ENCODE measurements at regions not wholly inside any gene's neighbourhood (a gene's known extent, or its start where the extent isn't known, plus 50 kb on each side); places are given as distances from the start of the nearest gene placed in this dataset.

DNA sequence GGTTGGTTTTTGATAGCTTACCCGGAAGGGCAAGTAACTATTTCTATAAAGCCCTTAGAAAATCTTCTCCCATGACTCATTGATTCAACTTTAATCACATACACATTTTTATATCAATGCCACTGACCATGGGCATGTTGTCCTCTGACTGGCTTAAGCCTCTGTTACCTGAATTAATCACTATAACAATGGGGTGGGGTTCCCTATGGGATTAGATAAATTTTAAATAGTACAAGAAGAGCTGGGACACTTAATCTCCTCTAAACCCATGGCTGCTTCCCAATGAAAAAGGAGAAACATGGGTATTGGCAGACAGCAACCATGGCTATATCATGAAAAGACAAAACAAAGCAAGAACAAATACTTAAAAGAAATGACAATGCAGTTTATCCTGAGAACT, 636.2 kb downstream of the BRINP1 start:
- no peak for DNase-seq (ENCODE audit: low read depth in 2 of 2)

DNA sequence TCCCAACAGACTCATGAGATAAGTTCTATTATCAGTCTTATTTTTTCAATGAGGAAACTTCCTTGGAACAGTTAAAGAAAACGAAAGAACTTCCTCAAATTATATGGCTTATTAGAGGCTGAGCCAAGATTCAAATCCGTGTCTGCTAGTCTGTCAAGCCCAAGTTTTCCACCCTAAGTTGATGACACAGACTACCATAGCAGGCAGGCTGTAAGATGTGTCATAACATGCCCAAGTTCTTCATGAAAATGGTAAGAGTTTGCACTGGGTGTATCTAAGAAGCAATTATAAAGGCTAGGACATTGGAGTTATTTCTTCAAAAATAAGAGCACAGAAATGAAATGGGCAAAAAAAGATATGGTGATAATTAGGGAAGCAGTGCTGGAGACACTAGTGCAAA, 634.5 kb downstream of the BRINP1 start:
- no peak for DNase-seq (ENCODE audit: low read depth in 2 of 2)

- DNase-seq (ENCODE audit: low read depth in 2 of 2) = no peak
Measured at GRCh38 chr9:118736406-118736805, 632.8 kb downstream of the BRINP1 start.

GRCh38 chr9:118751077-118751847, 618.0 kb downstream of the BRINP1 start:
- DNase-seq (ENCODE audit: low read depth in 2 of 2) = no peak

DNA sequence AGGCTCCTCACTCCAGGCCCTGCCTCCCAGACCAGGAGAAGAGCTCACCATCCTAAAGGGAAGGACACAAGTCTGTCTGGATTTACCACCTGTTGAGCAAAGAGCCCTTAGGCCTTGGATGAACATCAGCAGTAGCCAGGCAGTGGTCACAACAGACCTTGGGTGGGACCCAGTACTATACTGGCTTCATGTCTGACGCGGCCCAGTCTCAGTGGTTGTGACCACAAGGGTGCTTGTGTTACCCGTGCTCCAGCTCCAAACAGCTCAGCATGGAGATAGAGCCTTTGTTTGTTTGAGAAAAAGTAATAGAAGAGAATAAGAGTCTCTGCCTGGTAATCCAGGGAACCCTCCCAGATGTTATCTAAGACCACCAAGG, 617.4 kb downstream of the BRINP1 start:
- no peak for DNase-seq (ENCODE audit: low read depth in 2 of 2)

DNA sequence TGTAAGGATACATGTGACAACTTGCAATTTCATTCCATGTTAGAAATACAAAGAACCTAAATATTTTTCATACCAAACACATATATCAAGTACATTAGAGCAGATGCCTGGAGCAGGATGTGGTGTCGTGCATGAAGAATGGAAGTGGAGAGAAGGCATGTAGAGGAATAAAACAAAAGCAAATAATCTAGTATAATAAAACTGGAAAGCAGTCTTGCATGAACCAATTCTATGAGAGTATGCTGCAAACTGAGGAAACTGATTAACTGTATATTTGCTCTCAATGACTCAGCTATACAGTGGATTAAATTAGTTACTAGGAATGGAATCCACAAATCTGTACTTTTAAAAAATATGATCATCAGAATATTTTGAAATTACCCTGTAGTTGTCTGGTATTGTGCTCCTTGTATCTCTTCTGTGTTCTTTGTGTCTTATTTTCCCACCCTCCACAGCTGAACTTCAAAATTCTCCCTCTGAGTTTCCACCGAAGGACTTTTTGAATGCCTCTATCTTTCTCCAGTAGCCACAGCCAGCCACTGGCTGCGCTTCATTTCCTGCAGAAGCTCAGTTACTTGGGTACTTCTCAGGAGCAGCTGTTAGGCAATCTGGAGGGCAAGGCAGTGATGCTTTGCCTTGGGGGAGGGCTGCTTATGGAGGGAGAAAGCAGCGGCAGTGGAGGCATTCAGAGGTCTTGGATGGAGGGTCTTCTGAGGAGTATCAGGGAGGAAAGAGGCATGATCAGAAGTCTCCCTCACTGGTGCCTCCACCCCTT, 608.0 kb downstream of the BRINP1 start:
- no peak for DNase-seq (ENCODE audit: low read depth in 2 of 2)

DNA sequence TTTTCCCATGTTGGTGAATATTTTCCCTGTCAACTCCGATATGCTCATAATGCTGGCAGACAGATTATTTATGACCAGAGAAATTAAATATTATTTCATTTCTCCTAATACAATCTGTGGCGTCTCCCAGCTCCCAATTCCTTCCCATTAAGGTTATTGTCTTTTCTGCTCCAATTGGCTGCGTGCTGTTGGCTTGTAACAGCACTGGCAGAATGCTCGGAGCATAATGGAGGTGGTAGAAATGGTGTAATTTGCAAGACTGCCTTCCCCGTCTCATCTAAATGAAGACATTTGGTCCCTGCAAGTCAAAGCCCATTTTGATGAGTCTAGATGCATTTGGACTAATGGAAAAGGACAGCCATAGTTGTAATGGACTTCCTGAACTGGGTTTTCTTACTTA, 601.7 kb downstream of the BRINP1 start:
- DNase-seq (ENCODE audit: low read depth in 2 of 2) = no peak

- DNase-seq (ENCODE audit: low read depth in 2 of 2) = no peak
Measured at GRCh38 chr9:118782790-118783463, 586.3 kb downstream of the BRINP1 start.

GRCh38 chr9:118784033-118784432, 585.2 kb downstream of the BRINP1 start:
- no peak for DNase-seq (ENCODE audit: low read depth in 2 of 2)

DNA sequence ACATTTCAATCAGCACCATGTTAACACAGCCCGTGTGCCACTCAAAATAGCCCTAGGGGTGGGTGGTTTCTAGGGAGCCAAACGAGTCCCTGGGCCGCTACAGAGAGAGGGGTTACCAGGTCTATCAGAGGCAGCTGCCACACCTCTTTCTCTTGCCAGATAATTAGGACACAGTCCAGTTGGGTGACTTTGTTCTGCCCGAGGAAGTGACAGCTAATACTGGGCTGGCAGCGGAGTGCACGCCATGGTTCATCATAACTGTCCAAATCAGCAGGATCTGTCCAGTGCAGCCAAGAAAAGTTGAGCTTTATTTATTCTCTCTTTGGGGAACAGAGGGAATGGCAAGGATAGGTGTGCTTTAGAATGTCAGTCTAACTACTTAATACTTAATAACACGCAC, 583.8 kb downstream of the BRINP1 start:
- DNase-seq (ENCODE audit: low read depth in 2 of 2) = no peak

GRCh38 chr9:118786877-118787276, 582.4 kb downstream of the BRINP1 start:
- no peak for DNase-seq (ENCODE audit: low read depth in 2 of 2)

DNA sequence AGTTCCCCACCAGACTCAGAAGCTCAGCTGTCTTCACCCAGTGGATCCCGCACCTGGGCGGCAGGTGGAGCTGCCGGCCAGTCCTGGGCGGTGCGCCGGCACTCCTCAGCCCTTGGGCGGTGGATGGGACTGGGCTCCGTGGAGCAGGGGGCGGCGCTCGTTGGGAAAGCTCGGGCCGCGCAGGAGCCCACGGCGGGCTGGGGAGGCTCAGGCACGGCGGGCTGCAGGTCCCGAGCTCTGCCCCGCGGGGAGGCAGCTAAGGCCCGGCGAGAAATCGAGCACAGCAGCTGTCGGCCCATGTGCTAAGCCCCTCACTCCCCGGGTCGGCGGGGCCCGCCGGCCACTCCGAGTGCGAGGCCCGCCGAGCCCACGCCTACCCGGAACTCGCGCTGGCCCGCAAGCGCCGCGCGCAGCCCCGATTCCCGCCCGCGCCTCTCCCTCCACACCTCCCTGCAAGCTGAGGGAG, 560.0 kb downstream of the BRINP1 start:
- DNase-seq (ENCODE audit: low read depth in 2 of 2) = no peak

DNA sequence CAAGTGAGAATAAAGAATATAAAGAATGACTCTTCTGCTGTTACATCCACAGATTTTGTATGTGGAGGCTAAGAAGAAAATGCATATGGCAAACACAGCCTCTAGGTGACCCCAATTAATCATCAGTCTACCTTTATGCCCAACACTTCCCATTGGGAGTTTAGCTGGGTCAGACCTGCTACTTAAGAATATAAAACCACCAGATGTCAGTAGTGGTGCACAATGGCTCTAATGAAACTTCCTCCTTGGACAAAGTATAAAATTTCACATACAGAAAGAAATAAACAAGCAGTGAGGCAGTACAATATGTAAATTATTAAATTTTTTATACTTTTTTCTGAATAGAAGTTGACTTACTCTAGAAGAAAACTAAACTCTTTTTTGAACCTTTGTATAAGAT, 539.9 kb downstream of the BRINP1 start:
- no peak for DNase-seq (ENCODE audit: low read depth in 2 of 2)

GRCh38 chr9:118832371-118832770, 536.9 kb downstream of the BRINP1 start:
- no peak for DNase-seq (ENCODE audit: low read depth in 2 of 2)

GRCh38 chr9:118836891-118837290, 532.3 kb downstream of the BRINP1 start:
- DNase-seq (ENCODE audit: low read depth in 2 of 2) = no peak

- no peak for DNase-seq (ENCODE audit: low read depth in 2 of 2)
Measured at GRCh38 chr9:118871531-118871930, 497.7 kb downstream of the BRINP1 start.

- no peak for DNase-seq (ENCODE audit: low read depth in 2 of 2)
Measured at GRCh38 chr9:118882684-118883083, 486.6 kb downstream of the BRINP1 start.

GRCh38 chr9:118883411-118883810, 485.8 kb downstream of the BRINP1 start:
- DNase-seq (ENCODE audit: low read depth in 2 of 2) = no peak

DNA sequence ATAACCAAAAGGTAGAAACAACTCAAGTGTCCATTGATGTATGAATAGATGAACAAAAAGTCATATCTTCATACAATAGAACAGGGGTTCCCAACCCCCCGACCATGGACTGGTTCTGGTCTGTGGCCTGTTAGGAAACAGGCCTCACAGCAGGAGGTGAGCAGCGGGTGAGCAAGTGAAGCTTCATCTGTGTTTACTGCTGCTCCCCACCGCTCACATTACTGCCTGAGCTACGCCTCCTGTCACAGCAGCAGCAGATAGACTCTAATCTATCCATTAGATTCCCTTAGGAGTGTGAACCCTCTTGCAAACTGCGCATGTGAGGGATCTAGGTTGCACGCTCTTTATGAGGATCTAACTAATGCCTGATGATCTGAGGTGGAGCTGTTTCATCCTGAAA, 478.0 kb downstream of the BRINP1 start:
- no peak for DNase-seq (ENCODE audit: low read depth in 2 of 2)

DNA sequence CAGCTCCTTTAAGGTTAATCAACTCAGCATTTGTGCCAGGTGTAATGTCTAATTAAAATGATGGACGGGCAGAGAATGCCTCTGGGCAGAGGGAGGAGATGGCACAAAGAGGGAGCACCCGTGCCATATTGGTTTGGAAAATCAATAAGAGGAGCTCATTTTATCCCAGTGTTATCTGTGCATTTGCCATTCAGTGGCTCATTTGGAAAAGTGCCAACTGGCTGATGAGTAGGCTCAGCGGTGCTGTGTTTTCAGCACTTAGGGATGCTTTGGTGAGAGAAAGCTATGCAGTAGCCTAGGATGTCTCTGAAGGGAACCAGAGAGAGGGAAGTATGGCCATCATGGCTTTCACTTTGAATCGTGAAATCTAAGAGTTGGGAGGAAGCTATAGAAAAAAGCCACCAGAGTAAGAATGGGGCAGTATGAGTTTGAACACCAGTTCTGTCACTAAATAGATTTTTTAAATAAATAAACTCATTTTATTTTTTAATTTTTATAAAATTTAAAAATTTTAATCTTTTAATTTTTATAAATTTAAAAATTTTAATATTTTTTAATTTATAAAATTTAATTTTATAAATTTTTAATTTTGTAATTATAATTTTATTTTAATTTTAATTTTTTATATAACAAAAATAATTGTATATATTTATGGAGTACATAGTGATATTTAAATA, 472.8 kb downstream of the BRINP1 start:
- no peak for DNase-seq (ENCODE audit: low read depth in 2 of 2)

GRCh38 chr9:118918180-118918579, 451.1 kb downstream of the BRINP1 start:
- no peak for DNase-seq (ENCODE audit: low read depth in 2 of 2)

GRCh38 chr9:118928722-118929121, 440.5 kb downstream of the BRINP1 start:
- DNase-seq (ENCODE audit: low read depth in 2 of 2) = no peak

Measured in stimulated activated CD4-positive, alpha-beta T cell treated with anti-CD3 and anti-CD28 coated beads, Interleukin-4, amount 100 ng/mL, for 48 hours (primary cell).